Umbilical cord (tissue), 1 donor: ENCODE measurements at regions not wholly inside any gene's neighbourhood (a gene's known extent, or its start where the extent isn't known, plus 50 kb on each side); places are given as distances from the start of the nearest gene placed in this dataset.
"Not testable (repeated sequence)": the region's sequence is repeated elsewhere in the genome, so short reads cannot be mapped to it uniquely, and the experiment has no call there.

Experiments
- DNase-seq: peaks from one replicate; pipeline ENCODE4 v3.0.0-alpha.2; 2015; ENCODE audit warnings: low spot score

DNA sequence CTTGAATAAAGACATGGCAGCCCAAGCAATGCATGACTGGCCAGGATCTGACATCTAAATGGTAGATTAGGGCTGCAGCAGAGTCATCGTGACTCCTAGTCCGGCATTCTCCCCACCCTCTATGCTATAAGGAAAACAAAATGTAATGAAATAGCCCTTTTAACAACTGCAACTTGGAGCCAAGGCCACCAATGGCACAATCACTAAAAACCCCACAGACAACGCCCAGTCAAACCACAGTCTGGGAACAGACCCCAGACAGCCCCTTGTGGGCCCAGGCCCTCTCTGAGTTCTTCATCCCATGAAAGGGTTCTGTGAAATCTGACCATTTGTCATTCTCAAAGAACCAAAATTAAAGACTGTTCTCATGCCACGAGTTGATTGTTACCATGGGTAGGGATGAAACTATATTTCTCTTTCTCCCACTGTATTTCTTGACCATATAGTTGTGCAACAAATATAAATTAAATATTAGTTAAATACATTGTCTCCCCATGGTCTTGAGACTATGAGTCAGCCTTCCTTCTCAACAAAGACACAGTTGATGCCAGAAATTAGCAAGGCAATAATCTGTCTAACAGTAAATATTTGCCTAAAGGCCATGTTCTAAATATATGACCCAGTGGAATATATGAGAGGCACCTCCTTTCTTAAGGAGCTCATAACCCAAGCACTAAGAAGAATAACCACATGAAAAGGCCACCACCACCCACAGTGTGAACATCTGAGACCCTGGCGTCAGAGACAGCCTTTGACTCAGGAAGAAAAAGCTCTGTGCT is 85.6 kb upstream of the SSTR4 start:
- DNase-seq = no peak

DNA sequence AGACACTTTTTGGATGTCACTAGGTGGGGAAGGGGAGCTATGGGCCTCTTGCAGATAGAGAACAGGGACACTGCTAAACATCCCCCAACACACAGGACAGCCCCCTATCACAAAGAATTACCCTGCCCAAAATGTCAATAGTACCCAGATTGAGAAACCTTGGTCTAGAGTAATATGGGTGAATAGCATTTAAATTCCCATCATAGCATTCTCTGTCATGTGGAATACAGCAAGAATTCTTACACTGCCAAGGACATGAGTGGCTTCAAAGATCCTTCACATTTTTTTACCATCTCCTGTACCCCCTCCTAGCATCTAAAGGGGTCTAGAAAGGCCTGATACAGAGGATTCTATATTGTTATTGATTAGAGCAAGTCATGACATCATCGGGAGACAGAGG is 83.1 kb upstream of the SSTR4 start:
- DNase-seq = no peak

DNA sequence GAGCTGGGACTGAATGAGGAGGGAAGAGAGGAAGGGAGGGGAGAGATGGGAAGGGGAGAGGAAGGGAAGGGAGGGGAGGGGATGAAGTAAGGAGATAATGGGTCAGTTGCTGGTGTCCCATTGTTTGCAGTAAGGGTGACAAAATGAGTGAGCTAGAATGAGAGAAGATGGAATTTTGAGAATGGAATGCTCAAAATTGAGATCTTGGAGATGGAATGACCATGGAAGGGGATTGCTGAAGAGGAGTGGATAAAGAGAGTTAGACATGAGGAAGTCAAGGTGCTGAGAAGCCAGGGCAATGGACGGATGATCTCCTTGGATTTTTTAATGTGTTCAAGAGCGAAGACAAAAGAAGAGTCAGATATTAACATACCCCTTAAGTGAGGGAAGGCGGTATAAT is 80.5 kb upstream of the SSTR4 start:
- DNase-seq = no peak

DNA sequence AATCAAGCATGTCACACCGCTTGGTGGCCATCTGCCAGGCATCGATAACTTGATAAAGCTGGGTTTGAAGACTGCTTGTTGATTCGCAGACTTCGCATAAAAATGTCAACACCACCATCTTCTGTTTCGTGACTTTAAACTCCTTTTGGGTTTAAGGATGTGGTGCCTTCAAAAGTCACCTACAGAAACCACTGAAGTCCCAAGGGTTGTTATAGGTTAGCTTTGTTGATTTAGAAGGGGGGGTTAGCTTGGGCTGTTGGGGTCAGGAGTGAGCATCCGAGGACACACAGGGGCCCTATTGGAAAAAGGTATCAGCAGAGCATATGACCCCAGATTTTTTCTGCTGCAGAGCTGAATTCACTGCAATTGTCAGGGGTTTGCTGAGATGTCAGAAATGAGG is 76.7 kb upstream of the SSTR4 start:
- no peak for DNase-seq

DNA sequence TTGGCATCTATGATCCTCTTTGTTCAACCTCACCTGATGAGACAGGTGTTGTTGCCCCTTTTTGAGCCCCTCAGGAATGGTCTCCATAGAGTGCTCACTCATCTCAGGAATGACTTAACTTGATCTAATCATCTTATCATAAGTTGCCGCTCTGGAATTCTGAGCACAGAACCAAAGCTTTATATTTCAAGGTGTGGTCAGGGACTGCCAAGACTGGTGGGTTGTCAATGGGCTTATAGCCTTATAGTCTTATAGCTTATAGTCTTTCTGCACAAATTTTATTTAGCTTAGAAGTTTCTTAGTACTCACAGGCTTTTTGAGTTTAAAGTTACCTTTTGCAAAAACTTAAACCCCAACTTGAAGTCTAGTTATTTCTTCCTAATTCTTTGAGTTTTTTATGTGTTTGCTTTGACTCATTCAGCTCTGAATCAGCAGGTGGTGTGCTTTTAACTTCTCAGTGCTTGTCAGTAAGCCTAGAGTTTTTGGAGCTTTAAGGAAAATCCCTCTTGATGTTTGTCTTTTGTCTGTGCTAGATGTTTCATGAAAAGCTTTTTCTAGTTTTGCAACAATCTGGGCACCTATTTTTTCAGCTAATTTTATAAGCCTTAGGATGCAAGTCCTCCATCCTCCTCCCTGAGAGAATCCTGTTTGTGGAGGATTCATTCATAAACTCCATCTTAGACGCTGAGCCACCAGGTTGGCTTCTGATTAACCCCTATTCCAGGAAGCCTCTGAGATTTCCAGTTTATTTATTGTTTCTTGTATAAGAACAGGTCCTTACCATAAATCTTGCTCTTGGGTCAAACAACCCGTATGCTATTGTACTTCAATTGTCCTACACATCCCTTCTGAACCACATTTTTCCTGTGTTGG is 72.3 kb upstream of the SSTR4 start:
- DNase-seq = peak; percentile 79

DNA sequence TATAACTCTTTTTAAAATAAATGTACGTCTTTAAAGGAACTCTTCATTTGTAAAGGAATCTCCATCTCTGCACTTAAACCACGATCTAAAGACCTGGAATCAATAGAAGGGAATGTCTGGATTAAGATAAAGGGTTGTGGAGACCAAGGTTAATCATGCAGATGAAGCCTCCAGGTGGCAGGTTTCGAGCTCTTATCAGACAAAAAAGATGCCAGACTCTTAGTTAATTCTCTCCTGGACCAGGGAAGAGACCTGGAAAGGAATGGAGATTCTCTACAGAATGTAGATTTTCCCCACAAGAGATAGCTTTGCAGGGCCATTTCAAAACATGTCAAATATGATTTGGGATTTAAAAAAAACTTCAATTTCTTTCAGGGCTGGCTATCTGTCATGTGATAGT is 71.5 kb upstream of the SSTR4 start:
- DNase-seq = peak; percentile 35

DNA sequence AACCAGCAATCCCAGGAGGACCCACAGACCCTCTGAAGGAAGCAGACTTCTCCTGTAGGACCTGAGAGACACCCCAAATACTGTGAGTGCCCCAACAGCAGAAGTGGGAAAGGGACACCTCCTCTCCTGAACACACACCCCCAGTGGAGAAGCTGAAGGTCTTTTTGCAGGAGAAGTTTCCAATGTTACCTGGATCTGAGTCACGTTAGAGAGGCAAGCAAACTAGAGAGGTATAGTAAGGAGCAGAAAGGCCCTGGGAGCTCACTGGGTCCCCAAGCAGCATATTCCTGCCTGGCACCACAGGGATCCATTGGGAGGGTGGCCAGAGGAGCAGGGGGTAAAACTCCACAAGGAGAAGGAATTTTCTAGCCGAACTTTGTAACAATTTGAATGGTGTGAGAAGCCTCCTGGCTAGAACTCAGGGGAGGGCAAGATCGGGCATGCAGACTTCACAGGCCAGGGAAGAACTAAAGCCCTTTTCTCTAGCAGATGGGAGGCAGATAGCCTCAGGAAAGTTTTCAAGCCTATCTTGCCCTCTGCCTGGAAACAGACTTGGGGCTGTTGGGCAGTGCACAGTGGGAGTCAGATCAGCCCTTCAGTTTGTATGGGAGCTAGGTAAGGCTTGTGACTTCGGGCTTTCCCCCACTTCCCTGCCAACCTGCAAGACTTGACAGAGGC is 68.2 kb upstream of the SSTR4 start:
- no peak for DNase-seq

DNA sequence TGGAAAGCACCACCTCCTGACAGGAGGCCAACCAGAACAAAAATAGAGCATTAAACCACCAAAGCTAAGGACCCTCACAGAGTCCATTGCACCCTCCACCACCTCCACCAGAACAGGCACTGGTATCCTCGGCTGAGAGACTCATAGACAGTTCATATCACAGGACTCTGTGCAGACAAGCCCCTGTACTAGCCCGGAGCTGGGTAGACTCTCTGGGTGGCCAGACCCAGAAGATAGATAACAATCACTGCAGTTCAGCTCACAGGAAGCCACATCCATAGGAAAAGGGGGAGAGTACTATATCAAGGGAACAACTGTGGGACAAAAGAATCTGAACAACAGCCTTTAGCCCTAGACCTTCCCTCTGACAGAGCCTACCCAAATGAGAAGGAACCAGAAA is 67.4 kb upstream of the SSTR4 start:
- DNase-seq = not testable (repeated sequence)

DNA sequence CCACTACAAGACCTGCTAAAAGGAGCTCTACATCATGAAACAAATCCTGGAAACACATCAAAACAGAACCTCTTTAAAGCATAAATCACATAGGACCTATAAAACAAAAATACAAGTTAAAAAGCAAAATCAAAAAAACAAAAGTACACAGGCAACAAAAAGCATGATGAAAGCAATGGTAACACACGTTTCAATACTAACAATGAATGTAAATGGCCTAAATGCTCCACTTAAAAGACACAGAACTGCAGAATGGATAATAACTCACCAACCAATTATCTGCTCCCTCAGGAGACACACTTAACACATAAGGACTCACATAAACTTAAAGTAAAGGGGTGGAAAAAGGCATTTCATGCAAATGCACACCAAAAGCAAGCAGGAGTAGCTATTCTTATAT is 66.1 kb upstream of the SSTR4 start:
- not testable (repeated sequence) for DNase-seq

DNA sequence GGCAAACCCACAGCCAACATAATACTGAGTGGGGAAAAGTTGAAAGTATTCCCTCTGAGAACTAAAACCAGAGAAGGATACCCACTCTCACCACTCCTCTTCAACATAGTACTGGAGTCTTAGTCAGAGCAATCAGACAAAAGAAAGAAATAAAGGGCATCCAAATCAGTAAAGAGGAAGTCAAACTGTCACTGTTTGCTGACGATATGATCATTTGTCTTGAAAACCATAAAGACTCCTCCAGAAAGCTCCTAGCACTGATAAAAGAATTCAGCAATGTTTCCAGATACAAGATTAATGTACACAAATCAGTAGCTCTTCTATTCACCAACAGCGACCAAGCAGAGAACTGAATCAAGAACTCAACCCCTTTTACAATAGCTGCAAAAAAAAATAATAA is 64.0 kb upstream of the SSTR4 start:
- not testable (repeated sequence) for DNase-seq

DNA sequence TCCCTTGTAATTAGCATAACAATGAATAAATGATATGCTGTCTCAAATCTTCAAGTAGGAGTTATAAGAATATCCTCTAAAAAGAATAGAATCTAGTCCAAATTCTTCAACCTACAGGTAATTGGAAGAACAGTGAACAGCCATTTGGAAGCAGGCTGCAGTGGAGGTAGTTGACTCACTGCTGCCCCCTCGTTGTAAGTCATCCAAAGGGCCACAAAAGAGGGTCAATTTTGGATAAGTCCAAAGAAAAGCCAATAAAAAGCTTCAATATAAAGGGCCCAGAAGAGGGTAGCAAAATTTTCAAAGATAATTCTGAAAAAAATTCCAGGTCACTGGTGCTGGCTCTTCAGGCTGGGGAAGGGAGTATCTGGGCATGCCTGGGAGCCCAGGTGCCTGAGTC is 60.8 kb upstream of the SSTR4 start:
- no peak for DNase-seq

DNA sequence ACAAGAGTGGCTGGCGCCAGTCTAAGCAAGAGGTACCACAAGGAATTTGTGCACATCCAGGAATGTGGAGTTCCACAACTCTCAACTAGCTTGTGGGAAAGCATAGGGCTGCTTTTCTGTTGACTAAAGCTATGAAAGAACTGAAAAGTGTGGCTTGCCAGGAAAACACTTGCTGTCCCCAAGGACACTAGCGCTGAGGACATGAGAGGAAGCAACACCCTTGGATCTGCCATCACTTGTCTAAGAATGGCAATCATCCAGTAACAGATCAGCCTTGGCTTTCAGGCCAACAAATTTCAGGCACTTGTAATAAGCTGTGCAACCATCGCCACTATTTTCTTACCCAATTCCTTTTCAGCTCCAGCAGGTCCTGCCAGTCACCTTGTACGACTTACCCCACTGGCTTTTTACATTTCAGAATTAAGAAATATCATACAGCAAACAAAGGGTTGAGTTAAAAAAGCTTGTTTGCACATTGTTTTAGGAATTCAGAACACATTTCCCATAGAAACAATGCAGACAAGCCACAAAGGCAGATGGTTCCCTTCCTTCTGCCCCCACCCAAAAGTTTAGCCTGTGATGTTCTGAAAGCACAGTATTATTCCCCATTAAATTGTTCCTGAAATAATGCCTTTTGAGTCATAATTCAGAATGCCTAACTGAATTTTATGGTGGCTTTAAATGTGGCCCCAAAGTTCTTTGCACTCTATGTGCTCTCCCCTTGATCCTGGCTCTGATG is 57.9 kb upstream of the SSTR4 start:
- DNase-seq = no peak

DNA sequence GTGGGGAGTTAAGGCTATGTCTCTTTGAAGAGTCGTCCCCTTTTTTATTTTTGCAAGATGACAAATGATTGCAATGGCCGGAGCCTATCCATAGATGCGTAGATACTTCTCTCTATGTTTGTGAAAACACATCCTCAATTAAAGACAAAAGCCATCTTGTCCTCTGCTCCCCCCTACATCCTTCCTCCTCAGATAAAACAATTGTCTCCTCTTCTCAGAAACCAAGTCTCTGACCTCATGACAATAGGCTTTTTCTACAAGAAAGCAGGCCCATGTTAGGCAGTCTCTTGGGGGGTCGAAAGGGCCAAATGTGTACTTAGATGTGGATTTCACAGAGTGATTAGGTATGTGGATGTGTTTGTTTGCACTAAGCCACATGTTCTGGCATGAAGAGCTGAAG is 51.1 kb upstream of the SSTR4 start:
- no peak for DNase-seq

DNA sequence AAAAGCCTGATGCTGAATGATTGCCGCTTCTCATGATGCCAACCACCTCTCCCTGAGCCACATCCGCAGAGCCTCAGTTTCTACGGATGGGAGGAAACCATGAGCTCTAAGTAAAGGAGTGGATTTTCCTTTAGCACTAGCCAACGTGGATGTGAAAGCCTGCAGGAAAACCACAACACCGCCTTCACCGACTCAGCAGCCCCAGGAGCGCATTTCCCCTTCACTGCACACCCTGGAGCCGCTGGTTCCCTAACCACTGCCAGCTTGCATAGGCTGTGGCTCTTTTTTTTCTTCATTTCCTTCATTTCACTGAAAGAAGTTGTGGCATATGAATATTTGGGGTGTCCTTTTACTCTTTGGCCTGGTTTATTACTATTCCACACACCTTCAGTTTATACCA is 50.5 kb upstream of the SSTR4 start:
- no peak for DNase-seq

DNA sequence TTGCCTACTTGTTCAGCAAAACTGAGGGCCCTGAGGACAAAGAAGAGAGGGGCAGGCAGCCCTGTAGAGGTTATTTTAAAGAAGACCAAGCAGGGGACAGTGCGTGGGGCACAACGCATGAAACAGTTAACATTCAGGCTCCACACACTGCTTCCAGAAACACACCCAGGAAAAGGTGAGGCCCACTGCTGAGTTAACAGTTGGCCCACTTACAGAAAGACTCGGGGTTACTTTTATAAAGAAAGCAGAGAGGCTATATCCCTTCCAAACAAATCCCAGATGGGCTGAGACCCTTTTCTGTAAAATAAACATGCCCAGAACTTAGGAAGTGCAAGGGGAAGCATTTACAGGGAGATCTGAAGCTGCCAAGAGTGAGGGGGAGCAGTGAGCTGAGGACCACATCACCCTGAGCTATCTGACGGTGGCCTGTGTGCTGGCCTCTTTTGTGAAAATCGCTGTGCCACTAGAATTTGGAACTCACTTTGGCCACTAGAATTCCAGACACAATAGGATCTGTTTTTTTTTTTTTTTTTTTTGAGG is 49.8 kb upstream of the SSTR4 start:
- DNase-seq = peak; percentile 29
